K562 (cell line): ENCODE measurements at regions not wholly inside any gene's neighbourhood (a gene's known extent, or its start where the extent isn't known, plus 50 kb on each side); places are given as distances from the start of the nearest gene placed in this dataset.

Source experiments
- EHMT2 ChIP-seq: fragments of 450-650 bp; IDR thresholded peaks from 2 replicates; pipeline ENCODE4 v1.6.1; 2018; ENCODE audit warnings: antibody characterized with exemption
- JUNB ChIP-seq: fragments of 450-650 bp; formaldehyde crosslinking; conservative IDR thresholded peaks from 2 replicates; pipeline ENCODE4 v1.4.0; 2020; ENCODE audit warnings: mild to moderate bottlenecking
- ZNF77 ChIP-seq: fragments of 250-450 bp; sonication (Bioruptor Pico); IDR thresholded peaks from 2 replicates; pipeline ENCODE4 v1.5.0; 2020
- TF ChIP-seq, protein P1 (sequence below): sonication (generic); formaldehyde crosslinking; IDR thresholded peaks from 2 replicates; pipeline ENCODE4 v1.8.1; 2023; ENCODE audit warnings: mild to moderate bottlenecking, missing genetic modification reagents
- TF ChIP-seq, protein P2 (sequence below), 3 experiments: IDR thresholded peaks in 2 of 3; conservative IDR thresholded peaks in 1 of 3; 2 replicates each; pipeline ENCODE4 v1.5.1; 2011 to 2012; ENCODE audit warnings: low read length in 3 of 3, mild to moderate bottlenecking in 3 of 3, control low read depth in 2 of 3, improper control_type of control experiment in 1 of 3, inconsistent platforms in 1 of 3, low read depth in 1 of 3, mixed read lengths in 1 of 3, moderate library complexity in 1 of 3; ENCODE audit not compliant: insufficient read depth in 2 of 3

DNA sequence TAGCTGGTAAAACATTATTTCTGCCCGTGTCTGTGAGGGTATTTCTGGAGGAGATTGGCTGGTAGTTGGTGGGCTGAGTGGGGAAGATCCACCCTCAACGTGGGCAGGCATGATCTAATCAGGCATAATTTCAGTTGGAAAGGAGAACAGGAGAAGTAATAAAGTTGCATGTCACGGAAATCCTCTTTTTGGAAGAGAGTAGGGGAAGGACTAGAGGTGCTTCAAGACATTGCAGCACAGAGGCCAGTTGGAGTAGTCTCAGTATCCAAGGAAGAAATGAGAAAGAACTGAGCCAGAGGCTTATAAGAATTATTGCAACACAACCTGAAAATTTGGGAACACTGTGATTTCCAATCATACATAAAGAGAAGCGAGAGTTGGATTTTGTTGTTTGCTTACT, 1155.1 kb downstream of the FAM181B start:
- TF ChIP-seq JUNB (CRISPR knock-in tag): no peak
- TF ChIP-seq EHMT2: no peak
- TF ChIP-seq, protein P1, sequence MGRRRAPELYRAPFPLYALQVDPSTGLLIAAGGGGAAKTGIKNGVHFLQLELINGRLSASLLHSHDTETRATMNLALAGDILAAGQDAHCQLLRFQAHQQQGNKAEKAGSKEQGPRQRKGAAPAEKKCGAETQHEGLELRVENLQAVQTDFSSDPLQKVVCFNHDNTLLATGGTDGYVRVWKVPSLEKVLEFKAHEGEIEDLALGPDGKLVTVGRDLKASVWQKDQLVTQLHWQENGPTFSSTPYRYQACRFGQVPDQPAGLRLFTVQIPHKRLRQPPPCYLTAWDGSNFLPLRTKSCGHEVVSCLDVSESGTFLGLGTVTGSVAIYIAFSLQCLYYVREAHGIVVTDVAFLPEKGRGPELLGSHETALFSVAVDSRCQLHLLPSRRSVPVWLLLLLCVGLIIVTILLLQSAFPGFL (CRISPR knock-in tag): no peak
- TF ChIP-seq, protein P2, sequence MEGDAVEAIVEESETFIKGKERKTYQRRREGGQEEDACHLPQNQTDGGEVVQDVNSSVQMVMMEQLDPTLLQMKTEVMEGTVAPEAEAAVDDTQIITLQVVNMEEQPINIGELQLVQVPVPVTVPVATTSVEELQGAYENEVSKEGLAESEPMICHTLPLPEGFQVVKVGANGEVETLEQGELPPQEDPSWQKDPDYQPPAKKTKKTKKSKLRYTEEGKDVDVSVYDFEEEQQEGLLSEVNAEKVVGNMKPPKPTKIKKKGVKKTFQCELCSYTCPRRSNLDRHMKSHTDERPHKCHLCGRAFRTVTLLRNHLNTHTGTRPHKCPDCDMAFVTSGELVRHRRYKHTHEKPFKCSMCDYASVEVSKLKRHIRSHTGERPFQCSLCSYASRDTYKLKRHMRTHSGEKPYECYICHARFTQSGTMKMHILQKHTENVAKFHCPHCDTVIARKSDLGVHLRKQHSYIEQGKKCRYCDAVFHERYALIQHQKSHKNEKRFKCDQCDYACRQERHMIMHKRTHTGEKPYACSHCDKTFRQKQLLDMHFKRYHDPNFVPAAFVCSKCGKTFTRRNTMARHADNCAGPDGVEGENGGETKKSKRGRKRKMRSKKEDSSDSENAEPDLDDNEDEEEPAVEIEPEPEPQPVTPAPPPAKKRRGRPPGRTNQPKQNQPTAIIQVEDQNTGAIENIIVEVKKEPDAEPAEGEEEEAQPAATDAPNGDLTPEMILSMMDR (IDR thresholded peaks at IDR 0.05 in 2 of 3, conservative IDR thresholded peaks at IDR 0.05 in 1 of 3; ENCODE audit: insufficient read depth in 2 of 3, low read depth in 1 of 3, low read length in 3 of 3): no peak
- TF ChIP-seq ZNF77 (CRISPR knock-in tag): no peak
